ENCODE measurements at regions not wholly inside any gene's neighbourhood (a gene's known extent, or its start where the extent isn't known, plus 50 kb on each side); places are given as distances from the start of the nearest gene placed in this dataset.

GRCh38 chr17:72429066-72429638 lies 308.3 kb downstream of the SOX9 start:
- DNase-seq = no peak

GRCh38 chr17:72430611-72431432 lies 310.0 kb downstream of the SOX9 start:
- DNase-seq = no peak

GRCh38 chr17:72432143-72432621 lies 311.4 kb downstream of the SOX9 start:
- no peak for DNase-seq

DNA sequence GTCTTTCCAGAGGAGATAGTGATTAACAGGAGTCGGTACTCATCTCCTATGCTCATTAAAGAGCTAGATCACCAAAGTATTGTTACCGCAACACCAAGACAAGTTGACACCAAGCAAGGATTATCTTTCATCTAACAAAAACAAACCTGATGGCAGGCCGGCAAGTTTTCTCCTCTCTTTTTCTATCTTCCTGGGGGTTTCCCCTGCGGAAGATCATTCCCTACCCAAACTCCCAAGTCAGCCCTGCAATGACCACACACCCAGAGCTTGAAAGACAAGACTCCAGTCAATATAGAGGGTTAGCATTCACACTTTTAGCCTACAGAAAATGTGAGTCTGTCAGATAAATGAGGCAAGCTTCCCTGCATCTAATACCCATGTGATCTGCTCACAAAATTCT lies 312.1 kb downstream of the SOX9 start:
- DNase-seq = no peak

DNA sequence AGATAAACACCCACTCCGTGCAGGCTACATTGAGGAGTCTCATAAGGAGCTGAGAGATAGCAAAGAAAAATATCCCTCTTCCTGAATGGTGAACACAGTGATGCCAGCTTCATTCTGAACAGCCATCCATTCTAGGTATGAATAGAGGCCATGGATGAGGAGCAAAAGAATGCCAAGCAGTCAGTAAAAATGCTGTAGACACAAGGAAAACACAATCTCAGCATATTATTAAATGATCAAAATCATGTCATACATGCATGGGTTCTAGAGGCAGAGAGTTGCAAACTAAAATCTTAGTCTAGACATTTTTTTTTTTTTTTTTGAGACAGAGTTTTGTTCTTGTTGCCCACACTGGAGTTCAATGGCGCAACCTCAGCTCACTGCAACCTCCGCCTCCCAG lies 313.0 kb downstream of the SOX9 start:
- DNase-seq = no peak

DNA sequence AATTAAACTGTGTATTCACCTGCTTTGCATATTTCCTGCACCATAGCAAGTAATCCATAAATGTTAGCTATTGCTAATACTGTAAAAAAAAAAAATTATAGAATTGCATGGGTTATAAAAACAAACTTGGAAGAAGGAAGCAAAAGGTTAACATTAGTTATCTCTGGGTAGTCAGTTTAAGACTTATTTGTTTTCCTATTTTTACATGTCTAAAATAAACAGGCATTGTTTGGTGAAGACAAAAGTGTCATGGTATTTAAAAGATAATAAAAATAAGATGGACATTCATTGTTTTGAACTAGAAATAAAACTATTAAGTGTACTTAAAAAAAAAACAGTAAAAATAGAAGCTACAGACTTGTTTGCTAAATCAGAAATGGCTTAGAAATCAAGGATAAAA lies 313.8 kb downstream of the SOX9 start:
- no peak for DNase-seq

- no peak for DNase-seq
Measured at GRCh38 chr17:72434991-72435618, 314.3 kb downstream of the SOX9 start.

DNA sequence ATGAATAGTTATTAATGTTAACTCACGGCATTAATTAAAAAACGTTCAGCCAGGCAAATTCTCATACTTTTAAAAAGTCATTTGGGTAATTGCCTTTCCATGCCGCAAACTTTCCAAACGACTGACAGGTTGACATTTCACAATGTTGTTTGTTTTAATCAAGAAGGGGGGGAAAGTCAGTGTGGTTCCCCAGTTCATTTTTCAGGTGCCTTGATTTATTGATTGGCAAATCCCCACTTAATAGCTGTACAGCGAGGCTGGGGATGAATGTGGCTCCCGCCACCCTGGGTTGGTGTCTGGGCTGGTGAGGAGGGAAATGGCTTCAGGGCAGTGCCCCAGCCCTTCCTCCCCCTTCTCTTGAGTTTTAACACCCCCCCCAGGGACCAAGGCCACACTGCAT lies 318.0 kb downstream of the SOX9 start:
- no peak for DNase-seq

DNA sequence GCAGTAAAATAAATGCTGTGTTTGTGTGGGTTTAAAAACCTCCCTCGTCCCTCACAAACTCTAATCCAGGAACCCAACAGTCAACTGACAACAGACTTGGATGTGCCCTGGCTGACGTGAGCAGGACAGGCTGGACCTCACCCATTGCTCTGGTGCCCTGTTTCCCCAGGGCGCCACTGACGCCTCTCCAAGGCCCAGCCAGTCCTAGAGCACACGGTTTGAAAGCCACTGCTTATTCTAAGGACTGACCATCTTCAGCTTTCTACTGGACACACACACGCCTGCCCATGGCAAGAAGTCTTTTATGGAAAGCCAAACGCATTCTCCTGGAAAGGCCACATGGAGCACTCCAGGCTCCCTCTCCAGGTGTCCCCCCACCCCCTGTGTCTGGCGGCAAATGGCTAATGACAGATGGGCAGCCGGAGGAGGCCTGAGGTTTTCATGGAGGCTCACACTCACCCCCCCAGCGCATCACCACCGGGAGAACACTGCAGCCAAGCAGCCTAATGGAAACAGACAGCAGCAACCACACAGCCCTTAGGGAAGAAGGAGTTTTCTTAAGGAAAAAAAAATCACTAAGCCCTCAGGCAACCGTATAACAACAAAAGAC lies 319.2 kb downstream of the SOX9 start:
- no peak for DNase-seq

DNA sequence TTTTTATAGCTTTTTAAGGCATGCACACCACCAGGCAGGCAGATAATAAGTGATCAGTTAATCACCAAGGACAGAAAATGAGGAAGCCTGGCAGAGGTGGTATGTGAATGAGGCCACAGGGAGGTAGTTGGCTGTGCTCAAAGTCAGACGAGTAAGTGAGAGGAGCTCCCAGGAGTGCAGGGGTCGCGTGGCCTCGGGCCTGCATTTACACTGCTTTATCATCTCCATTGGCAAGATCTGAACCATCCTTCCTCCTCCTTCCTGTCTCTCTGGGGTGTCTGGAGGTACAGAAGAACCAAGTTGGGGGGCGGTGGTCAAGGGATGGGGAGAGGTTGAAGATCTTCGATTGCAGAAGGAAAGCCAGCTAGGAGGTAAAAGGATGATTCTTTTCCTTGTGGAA lies 320.1 kb downstream of the SOX9 start:
- DNase-seq = no peak

DNA sequence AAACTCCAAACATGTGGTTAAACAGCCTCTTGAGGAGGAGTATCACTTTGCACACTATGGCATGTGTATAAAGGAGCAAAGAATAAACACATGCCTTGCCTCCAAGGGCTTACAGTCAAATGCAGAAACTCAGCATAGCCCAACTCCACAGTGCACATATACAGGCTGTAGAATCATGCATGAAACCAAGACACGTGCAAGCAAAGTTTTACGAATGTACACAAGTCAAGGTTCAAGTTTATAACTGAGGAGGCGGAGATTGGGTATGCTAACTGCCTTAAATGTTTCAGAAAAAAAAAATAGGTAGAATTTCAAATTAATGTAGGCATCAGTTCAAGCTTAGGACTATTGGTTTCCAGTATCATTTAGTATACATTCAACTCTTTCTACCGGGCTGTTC lies 321.1 kb downstream of the SOX9 start:
- no peak for DNase-seq

- DNase-seq = no peak
Measured at GRCh38 chr17:72444517-72445054, 323.8 kb downstream of the SOX9 start.

GRCh38 chr17:72445055-72445991 lies 324.5 kb downstream of the SOX9 start:
- DNase-seq = no peak

DNA sequence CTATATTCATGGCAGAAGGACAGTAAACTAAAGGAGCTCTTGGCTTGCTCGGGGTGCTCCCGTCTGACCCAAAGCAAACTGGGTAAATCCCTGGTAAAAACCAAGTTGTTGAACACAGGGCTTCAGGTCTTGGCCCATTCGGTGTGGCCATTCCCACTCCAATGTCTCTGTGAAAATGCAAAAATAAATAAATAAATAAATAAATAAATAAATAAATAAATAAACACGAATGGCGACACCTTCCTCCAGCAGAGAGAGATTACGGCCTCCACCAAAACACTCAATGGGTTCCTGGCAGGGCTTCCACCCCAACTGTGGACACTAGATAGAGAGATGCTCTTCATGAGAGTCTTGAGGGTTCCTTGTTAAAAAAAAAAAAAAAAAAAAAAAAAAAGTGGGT lies 325.3 kb downstream of the SOX9 start:
- DNase-seq = no peak

DNA sequence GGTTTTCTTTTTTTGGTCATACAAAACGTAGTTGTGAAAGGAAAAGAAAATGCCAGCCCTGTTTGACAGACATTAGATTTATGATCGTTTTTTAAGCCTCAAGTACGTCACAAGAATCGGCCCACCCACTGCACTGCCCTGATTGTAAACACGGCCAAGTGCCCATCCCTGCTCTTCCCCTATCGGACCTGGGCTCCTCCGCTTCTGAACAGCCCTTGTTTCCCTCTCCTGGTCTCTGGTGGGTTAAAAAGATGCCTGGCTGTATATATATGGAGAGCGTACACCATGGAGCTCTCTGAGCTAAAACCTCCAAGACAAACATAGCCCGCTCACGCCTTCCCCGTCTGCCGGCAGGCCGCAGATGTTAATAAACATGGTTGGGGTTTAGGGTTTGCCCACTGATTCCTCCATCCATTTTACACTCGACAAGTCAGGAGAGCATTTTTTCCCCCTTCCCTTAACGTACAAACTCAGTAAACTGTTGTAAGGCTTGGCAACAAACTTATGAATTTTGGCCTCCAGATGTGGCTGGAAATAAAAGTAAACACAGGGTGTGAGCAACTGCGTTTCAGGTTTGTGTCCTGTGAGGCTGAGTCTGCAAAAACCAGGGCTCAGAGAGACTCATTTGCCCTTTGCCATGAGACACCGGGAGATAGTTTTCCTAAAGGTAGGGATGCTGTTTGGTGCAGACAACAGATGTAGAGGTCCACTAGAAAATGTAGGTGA lies 325.9 kb downstream of the SOX9 start:
- DNase-seq = no peak

DNA sequence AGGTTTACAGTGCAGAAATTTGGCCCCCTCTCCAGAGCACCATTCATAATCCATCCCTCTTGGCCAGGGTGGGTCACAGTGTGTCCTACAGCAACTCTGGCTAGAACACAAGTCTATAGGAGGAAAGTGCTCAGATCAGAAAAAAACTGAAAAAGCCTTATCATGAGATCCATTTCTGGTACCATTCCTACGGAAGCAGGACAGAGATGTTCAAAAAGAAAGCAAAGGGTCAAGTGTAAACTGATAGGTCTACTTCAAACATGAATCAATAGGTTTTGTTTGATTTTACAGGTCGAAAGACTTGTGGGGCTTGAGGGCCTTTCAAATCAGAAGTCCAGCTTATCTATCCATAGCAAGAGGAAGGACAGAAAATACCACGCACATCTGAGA lies 326.4 kb downstream of the SOX9 start:
- no peak for DNase-seq

- DNase-seq = no peak
Measured at GRCh38 chr17:72448019-72448418, 327.2 kb downstream of the SOX9 start.

DNA sequence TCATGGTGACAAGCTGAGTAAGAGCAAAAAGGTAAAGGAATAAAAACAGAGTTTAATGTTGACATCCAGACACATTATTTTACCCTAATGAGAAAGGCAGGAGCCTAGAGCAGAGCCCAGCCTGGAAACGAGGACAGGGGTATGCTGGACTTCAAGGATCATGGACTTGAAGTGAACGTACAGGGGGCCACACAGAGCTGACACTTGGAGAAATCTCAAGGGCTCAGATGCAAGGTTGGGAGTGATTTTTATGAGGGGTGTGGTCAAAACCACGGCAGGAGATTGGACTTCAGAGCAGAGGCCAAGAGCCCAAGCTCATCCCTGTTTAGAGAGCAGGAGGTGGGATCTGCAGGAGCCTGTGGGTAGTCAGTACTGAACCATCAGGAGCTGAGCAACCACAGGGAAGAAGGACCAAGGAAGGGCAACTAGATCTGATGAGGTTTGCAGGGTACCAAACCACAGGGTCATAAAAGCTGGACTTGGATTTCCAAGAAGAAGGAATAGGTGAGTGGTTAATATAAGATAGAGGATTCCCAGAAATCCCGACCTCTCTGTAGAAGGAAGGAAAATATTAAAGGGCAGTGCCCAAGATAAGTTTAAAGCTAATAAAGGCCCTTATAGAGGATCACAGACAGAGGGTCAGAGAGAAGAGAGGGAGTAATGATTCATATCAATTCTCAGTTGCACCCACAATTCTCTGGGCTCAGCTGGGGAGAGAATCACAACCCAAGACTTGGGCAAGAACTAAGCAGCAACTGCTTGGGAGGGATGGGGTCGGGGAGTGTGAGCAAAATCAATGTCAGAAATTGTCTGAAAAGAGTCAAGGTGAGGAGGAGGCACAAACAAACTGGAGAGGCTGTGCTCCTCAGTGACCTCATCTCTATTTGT lies 331.7 kb downstream of the SOX9 start:
- DNase-seq = no peak

- no peak for DNase-seq
Measured at GRCh38 chr17:72454342-72454741, 333.5 kb downstream of the SOX9 start.

DNA sequence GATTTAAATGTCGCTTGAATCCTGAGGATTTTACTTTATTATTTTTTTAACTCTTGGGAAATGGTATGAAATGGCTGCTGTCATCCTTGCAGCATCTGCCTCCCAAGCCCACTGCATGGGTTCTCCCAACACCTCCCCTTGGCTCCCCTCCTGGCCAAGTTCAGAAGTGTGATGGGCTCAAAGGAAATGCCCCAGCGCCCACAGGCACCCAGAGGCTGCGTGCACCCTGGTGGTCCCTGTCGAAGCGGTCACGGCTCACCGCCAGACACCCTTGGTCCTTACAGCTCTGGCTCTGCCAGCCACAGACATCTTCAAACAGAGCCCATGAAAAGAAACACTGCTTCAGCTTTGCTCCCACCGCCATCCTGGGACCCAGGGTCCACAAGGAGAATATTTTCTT lies 334.7 kb downstream of the SOX9 start:
- no peak for DNase-seq
